H1 (cell line): ENCODE measurements at regions not wholly inside any gene's neighbourhood (a gene's known extent, or its start where the extent isn't known, plus 50 kb on each side); places are given as distances from the start of the nearest gene placed in this dataset.

Source experiments
- CTCF ChIP-seq, 3 experiments: IDR thresholded peaks; 1 replicate in 2 of 3; 2 replicates in 1 of 3; pipeline versions ENCODE4 v1.5.1 to v1.6.1; 2011; ENCODE audit warnings: low read length in 3 of 3, mild to moderate bottlenecking in 3 of 3, inconsistent platforms in 2 of 3, low read depth in 1 of 3, moderate library complexity in 1 of 3; ENCODE audit not compliant: insufficient read depth in 1 of 3; ENCODE audit errors: control extremely low read depth in 1 of 3
- EZH2 ChIP-seq: fragments of 200-600 bp; sonication (generic); IDR thresholded peaks from 2 replicates; pipeline ENCODE4 v1.7.1; 2012; ENCODE audit warnings: low read depth, mild to moderate bottlenecking, moderate library complexity, low read length, inconsistent platforms; ENCODE audit not compliant: severe bottlenecking
- MAFK ChIP-seq: IDR thresholded peaks from 2 replicates; pipeline ENCODE4 v1.6.1; 2012; ENCODE audit warnings: low read depth, mild to moderate bottlenecking, improper control_type of control experiment, low read length

GRCh38 chr13:109630271-109630670 is 156.1 kb downstream of the IRS2 start:
- TF ChIP-seq MAFK = no peak
- TF ChIP-seq CTCF (IDR thresholded peaks at IDR 0.05; ENCODE audit: control extremely low read depth in 1 of 3, insufficient read depth in 1 of 3, low read depth in 1 of 3, low read length in 3 of 3) = no peak
- TF ChIP-seq EZH2 = no peak
